Keratinocyte (primary cell): ENCODE measurements at regions not wholly inside any gene's neighbourhood (a gene's known extent, or its start where the extent isn't known, plus 50 kb on each side); places are given as distances from the start of the nearest gene placed in this dataset.

Experiments
- DNase-seq: peaks from one replicate; pipeline ENCODE4 v3.0.0-alpha.2; 2011; ENCODE audit warnings: low read depth, missing footprints, low spot score
- FAIRE-seq: peaks from 2 replicates; lab custom pipeline; 2011; peaks lifted over from hg19 to GRCh38; lab: Jason Lieb, UNC
- H2AFZ ChIP-seq: 2 replicates; pipeline ENCODE4 v1.6.0; 2012; ENCODE audit warnings: low read length, control low read depth, inconsistent platforms; ENCODE audit not compliant: control insufficient read depth
- H3K27ac ChIP-seq: 2 replicates; pipeline ENCODE4 v1.5.1; 2011; ENCODE audit warnings: low read length; ENCODE audit not compliant: control insufficient read depth, insufficient read depth
- H3K27me3 ChIP-seq: 3 replicates; pipeline ENCODE4 v1.6.0; 2011; ENCODE audit warnings: low read length; ENCODE audit not compliant: control insufficient read depth, insufficient read depth; ENCODE audit errors: extremely low read depth
- H3K36me3 ChIP-seq, 2 experiments: 2 replicates in 1 of 2; 3 replicates in 1 of 2; pipeline ENCODE4 v1.5.1; 2011; ENCODE audit warnings: low read length in 2 of 2, mild to moderate bottlenecking in 1 of 2; ENCODE audit not compliant: control insufficient read depth in 2 of 2, insufficient read depth in 2 of 2; ENCODE audit errors: extremely low read depth in 1 of 2
- H3K4me1 ChIP-seq: 3 replicates; pipeline ENCODE4 v1.5.1; 2011; ENCODE audit warnings: low read length; ENCODE audit not compliant: control insufficient read depth, insufficient read depth; ENCODE audit errors: extremely low read depth
- H3K4me2 ChIP-seq: 3 replicates; pipeline ENCODE4 v1.6.0; 2011; ENCODE audit warnings: low read depth, low read length; ENCODE audit not compliant: control insufficient read depth, insufficient read depth; ENCODE audit errors: extremely low read depth
- H3K4me3 ChIP-seq, 3 experiments: fragments of 200-600 bp in 1 of 3; sonication (generic) in 1 of 3; 2 replicates in 2 of 3; 3 replicates in 1 of 3; pipeline ENCODE4 v1.5.1; 2011 to 2016; ENCODE audit warnings: low read length in 3 of 3, mild to moderate bottlenecking in 3 of 3, control low read depth in 2 of 3, inconsistent platforms in 1 of 3, low read depth in 1 of 3, mixed read lengths in 1 of 3, mixed run types in 1 of 3, moderate library complexity in 1 of 3; ENCODE audit not compliant: control insufficient read depth in 2 of 3, insufficient read depth in 2 of 3; ENCODE audit errors: extremely low read depth in 1 of 3
- H3K79me2 ChIP-seq: 2 replicates; pipeline ENCODE4 v1.6.0; 2012; ENCODE audit warnings: low read length; ENCODE audit not compliant: control insufficient read depth, insufficient read depth
- H3K9ac ChIP-seq: 3 replicates; pipeline ENCODE4 v1.6.0; 2011; ENCODE audit warnings: low read length; ENCODE audit not compliant: control insufficient read depth, insufficient read depth; ENCODE audit errors: extremely low read depth
- H3K9me1 ChIP-seq: 3 replicates; pipeline ENCODE4 v1.6.0; 2011; ENCODE audit warnings: low read length; ENCODE audit not compliant: control insufficient read depth, insufficient read depth; ENCODE audit errors: extremely low read depth
- H3K9me3 ChIP-seq: 2 replicates; pipeline ENCODE4 v1.5.1; 2012; ENCODE audit warnings: low read depth, low read length; ENCODE audit not compliant: control insufficient read depth
- H4K20me1 ChIP-seq: 3 replicates; pipeline ENCODE4 v1.6.0; 2011; ENCODE audit warnings: low read length; ENCODE audit not compliant: control insufficient read depth, insufficient read depth; ENCODE audit errors: extremely low read depth
- EZH2 ChIP-seq: IDR thresholded peaks from one replicate; pipeline ENCODE4 v1.6.1; 2012; ENCODE audit warnings: inconsistent platforms, mild to moderate bottlenecking, low read length, moderate library complexity
- dilution Hi-C: fragments of 300-500 bp; cut with MboI; formaldehyde crosslinking; loops from one replicate; pipeline ENCODE4 v1.7.0; 2020; ENCODE audit warnings: low sequenced_read_pairs; ENCODE audit not compliant: extremely low pct_ligation_motif_present
- TF ChIP-seq, protein P1 (sequence below), 3 experiments: IDR thresholded peaks in 1 of 3; conservative IDR thresholded peaks in 1 of 3; optimal IDR thresholded peaks in 1 of 3; 2 replicates in 2 of 3; 3 replicates in 1 of 3; pipeline versions ENCODE3 to v1.5.1; 2011; ENCODE audit warnings: low read length in 3 of 3, mild to moderate bottlenecking in 3 of 3, moderate library complexity in 2 of 3, control low read depth in 1 of 3, inconsistent platforms in 1 of 3; ENCODE audit not compliant: insufficient read depth in 2 of 3; ENCODE audit errors: extremely low read depth in 1 of 3

DNA sequence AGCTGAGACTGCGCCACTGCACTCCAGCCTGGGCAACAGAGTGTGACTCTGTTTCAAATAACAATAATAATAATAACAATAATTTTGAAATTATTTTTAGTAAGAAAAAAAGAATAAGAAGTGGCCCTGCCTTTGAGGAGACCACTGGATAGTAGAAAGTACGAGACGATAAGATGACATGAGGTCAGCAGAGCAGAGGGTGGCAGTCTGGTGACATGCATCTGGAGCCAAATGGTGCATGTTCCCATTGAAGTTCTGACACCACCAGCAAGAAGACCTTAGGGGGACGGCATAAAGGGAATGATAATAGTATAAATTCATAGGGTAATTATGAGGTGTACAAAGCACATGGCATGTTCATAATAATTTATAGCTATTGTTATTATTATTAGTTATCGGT lies 542.2 kb upstream of the TBL1XR1 start:
- Histone ChIP-seq H3K9me1 (no peaks in the 10 kb centered on the region), H3K9me3 (no peaks in the 10 kb centered on the region), H3K27ac (no peak overlapping the region), H3K9ac (no peak overlapping the region), H3K4me3 (no peak overlapping the region), H3K79me2 (no peaks in the 10 kb centered on the region), H3K36me3 (no peaks in the 10 kb centered on the region), H3K4me1 (no peaks in the 10 kb centered on the region), H3K27me3 (no peaks in the 10 kb centered on the region), H4K20me1 (no peaks in the 10 kb centered on the region), H3K4me2 (no peak overlapping the region), H2AFZ (no peak overlapping the region)
- DNase-seq: no peak
- FAIRE-seq: no peak
- TF ChIP-seq EZH2: no peak
- TF ChIP-seq, protein P1, sequence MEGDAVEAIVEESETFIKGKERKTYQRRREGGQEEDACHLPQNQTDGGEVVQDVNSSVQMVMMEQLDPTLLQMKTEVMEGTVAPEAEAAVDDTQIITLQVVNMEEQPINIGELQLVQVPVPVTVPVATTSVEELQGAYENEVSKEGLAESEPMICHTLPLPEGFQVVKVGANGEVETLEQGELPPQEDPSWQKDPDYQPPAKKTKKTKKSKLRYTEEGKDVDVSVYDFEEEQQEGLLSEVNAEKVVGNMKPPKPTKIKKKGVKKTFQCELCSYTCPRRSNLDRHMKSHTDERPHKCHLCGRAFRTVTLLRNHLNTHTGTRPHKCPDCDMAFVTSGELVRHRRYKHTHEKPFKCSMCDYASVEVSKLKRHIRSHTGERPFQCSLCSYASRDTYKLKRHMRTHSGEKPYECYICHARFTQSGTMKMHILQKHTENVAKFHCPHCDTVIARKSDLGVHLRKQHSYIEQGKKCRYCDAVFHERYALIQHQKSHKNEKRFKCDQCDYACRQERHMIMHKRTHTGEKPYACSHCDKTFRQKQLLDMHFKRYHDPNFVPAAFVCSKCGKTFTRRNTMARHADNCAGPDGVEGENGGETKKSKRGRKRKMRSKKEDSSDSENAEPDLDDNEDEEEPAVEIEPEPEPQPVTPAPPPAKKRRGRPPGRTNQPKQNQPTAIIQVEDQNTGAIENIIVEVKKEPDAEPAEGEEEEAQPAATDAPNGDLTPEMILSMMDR (optimal IDR thresholded peaks at IDR 0.05 in 1 of 3, IDR thresholded peaks at IDR 0.05 in 1 of 3, conservative IDR thresholded peaks at IDR 0.05 in 1 of 3; ENCODE audit: extremely low read depth in 1 of 3, insufficient read depth in 2 of 3, low read length in 3 of 3): no peak
- dilution Hi-C loops: no loop called here

DNA sequence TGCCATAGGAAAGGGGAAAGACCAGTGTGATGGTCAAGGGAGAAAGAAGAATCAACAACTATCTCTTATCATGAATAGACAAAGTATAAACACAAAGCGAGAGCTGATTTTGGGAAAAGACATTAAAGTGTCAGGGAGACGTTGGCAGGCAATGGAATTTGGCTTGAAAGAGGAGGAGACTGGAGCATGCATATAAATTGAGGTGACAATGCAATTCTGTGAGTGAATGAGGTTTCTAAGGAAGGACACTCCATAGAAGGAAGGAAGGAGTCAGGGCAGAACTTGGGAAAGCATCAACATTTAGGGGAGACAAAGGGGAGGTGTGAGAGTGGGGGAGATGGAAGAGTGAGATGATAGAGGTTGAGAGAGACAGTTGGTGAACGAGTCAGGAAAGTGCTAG lies 543.0 kb upstream of the TBL1XR1 start:
- dilution Hi-C loops: no loop called here
- Histone ChIP-seq H2AFZ (no peak overlapping the region), H3K4me1 (peaks cover 8% of the 10 kb centered on the region), H3K36me3 (no peaks in the 10 kb centered on the region), H3K4me3 (no peak overlapping the region), H3K9me3 (no peaks in the 10 kb centered on the region), H3K79me2 (no peaks in the 10 kb centered on the region), H4K20me1 (no peaks in the 10 kb centered on the region), H3K4me2 (no peak overlapping the region), H3K27ac (no peak overlapping the region), H3K27me3 (no peaks in the 10 kb centered on the region), H3K9me1 (no peaks in the 10 kb centered on the region), H3K9ac (no peak overlapping the region)
- FAIRE-seq: no peak
- no peak for DNase-seq
- TF ChIP-seq, protein P1 (optimal IDR thresholded peaks at IDR 0.05 in 1 of 3, IDR thresholded peaks at IDR 0.05 in 1 of 3, conservative IDR thresholded peaks at IDR 0.05 in 1 of 3; ENCODE audit: extremely low read depth in 1 of 3, insufficient read depth in 2 of 3, low read length in 3 of 3): no peak
